ENCODE measurements at regions not wholly inside any gene's neighbourhood (a gene's known extent, or its start where the extent isn't known, plus 50 kb on each side); places are given as distances from the start of the nearest gene placed in this dataset.
"Not testable (repeated sequence)": the region's sequence is repeated elsewhere in the genome, so short reads cannot be mapped to it uniquely, and the experiment has no call there.

DNA sequence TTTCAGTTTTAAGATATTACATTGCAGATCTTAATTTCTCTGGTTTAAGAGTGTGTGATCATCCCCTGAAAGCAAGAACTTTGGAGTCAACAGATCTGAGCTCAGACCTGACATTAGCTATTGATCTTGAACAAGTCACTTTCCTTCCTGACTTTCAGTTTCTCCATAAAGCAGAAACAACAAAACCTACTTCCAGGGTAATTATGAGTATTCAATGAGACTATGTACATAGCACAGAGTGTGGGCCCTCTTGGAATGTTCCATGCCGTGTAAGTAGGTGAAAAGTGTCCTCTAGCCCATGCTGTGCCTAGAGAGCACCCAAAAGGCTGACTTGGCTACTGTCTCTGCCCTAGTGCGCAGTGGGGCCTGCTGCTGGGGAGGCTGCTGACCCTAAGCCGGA lies 188.0 kb upstream of the RPL34 start:
- peaks cover 3% of the 10 kb centered on the region for H3K9me3 Mint-ChIP-seq
- ChIA-PET CTCF (no interaction called here), POLR2A (no interaction called here)
- peaks cover 4% of the 10 kb centered on the region for H3K36me3 Mint-ChIP-seq (ENCODE audit: low read depth)
- DNase-seq: no peak
- peaks cover 30% of the 10 kb centered on the region for H3K4me1 Mint-ChIP-seq
- no peak overlapping the region for H3K4me3 Mint-ChIP-seq
- no peak overlapping the region for H3K27ac Mint-ChIP-seq
- peaks cover 5% of the 10 kb centered on the region for H3K27me3 Mint-ChIP-seq

DNA sequence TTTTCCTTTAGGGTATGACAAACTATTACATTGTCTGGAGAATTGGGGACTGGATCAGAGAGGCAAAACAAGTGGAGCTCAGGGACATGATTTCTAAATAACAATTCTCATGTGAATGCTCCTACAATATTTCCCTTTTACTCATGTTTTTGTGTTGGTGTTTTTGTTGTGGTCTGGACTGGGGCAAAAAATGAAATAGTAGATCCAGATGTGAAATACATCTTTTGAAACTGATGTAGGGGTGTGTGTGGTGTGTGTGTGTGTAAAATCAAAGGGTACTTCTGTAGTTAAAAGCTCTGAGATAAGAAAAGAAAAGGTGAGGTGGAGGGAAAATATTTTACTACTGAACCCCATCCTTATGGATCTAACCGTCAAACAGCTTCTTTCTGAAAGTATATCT lies 188.4 kb upstream of the RPL34 start:
- no peak for DNase-seq
- ChIA-PET CTCF (no interaction called here), POLR2A (no interaction called here)
- Mint-ChIP-seq H3K27me3 (peaks cover 5% of the 10 kb centered on the region), H3K36me3 (ENCODE audit: low read depth) (peaks cover 4% of the 10 kb centered on the region), H3K4me3 (no peak overlapping the region), H3K27ac (no peak overlapping the region), H3K4me1 (peaks cover 30% of the 10 kb centered on the region), H3K9me3 (peaks cover 3% of the 10 kb centered on the region)

DNA sequence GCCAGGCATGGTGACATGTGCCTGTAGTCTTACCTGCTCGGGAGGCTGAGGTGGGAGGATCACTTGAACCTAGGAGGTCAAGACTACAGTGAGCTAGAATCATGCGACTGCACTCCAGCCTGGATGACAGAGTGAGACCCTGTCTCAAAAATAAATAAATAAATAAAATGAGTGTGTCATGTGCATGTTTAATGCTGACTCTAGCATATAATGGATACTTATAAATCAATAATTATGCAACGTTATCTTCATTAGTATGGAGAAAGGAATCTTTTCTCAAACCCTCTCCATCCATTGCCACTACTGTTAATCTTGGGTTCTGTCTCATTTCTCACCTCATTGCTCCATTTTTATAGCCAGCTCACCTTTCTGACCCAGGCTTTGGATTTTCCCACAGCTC lies 189.5 kb upstream of the RPL34 start:
- Mint-ChIP-seq H3K4me1 (peaks cover 37% of the 10 kb centered on the region), H3K27me3 (peaks cover 10% of the 10 kb centered on the region), H3K27ac (no peak overlapping the region), H3K36me3 (ENCODE audit: low read depth) (peaks cover 4% of the 10 kb centered on the region), H3K9me3 (peaks cover 3% of the 10 kb centered on the region), H3K4me3 (no peak overlapping the region)
- CTCF ChIA-PET: no interaction called here
- POLR2A ChIA-PET: no interaction called here
- DNase-seq: no peak

DNA sequence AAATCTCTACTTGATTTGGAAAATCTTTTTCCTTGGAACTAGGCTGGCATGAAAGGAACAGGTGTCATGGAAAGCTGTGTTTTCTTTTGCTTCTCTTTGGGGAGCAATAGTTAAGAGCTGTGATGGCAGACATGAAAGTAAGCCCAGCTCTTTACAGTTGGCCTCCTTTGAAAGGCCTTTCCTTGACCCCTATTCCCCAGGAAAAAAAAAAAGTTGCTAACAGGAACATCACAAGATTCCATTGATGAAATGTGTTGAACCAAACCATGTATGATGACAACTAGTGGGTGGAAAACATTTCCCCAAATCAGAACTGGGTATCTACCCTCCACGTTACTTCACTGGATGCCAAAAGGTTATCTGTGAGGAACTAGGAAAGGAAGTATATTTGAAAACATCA lies 190.7 kb upstream of the RPL34 start:
- H3K4me1 Mint-ChIP-seq: peaks cover 34% of the 10 kb centered on the region
- H3K36me3 Mint-ChIP-seq (ENCODE audit: low read depth): peaks cover 4% of the 10 kb centered on the region
- H3K27ac Mint-ChIP-seq: no peak overlapping the region
- H3K9me3 Mint-ChIP-seq: peaks cover 3% of the 10 kb centered on the region
- CTCF ChIA-PET: no interaction called here
- peaks cover 10% of the 10 kb centered on the region for H3K27me3 Mint-ChIP-seq
- DNase-seq: no peak
- H3K4me3 Mint-ChIP-seq: no peak overlapping the region
- POLR2A ChIA-PET: no interaction called here

DNA sequence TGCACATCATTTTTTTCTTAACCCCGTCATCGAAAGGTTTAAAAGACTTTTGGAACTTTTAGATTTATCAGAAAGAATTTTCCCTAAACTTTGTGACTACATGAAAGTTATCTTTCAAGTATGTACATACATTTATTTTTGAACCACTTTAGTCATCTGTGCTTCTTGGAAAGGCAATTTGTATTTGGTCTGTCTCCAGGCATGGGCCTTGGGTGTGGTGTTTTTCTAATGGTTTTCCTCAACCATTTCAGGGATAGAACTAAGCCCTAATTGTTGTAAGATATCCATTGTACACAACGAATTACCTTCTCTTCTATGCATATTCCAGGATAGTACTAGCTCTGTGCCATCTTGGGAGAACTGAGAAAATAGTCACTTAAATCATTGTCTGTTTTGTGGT lies 191.5 kb upstream of the RPL34 start:
- H3K9me3 Mint-ChIP-seq: peaks cover 3% of the 10 kb centered on the region
- no peak overlapping the region for H3K4me3 Mint-ChIP-seq
- no peak for DNase-seq
- H3K36me3 Mint-ChIP-seq (ENCODE audit: low read depth): peaks cover 4% of the 10 kb centered on the region
- CTCF ChIA-PET: no interaction called here
- H3K27ac Mint-ChIP-seq: no peak overlapping the region
- POLR2A ChIA-PET: no interaction called here
- H3K27me3 Mint-ChIP-seq: peaks cover 14% of the 10 kb centered on the region
- H3K4me1 Mint-ChIP-seq: peaks cover 28% of the 10 kb centered on the region

DNA sequence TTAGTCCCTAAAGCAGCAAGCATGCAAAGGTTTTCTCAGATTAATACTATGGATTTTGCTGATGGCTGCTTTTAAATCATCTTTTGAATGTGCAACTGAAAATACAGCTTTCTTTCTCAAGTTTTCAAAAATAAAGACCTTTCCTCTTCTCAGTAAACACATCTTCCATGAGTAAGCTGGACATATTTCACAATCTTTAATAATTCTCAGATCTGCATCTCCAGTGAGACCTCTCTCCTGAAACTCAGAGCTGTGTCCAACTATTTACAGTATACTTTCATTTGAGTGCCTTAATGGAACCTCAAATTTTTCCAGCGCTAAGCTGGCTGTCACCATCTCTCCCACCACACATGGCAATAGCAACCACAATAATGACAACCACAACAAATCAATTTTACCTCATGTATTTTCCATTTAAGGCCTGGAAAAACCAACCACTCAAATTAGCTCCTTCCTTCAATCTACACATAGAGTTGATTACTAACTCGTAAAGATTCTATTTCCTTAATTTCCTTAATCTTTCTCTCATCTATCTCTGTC lies 192.4 kb upstream of the RPL34 start:
- Mint-ChIP-seq H3K4me3 (no peak overlapping the region), H3K27me3 (peaks cover 15% of the 10 kb centered on the region), H3K36me3 (ENCODE audit: low read depth) (peaks cover 4% of the 10 kb centered on the region), H3K9me3 (peaks cover 5% of the 10 kb centered on the region), H3K27ac (no peak overlapping the region), H3K4me1 (peaks cover 20% of the 10 kb centered on the region)
- DNase-seq: no peak
- CTCF ChIA-PET: no interaction called here
- POLR2A ChIA-PET: no interaction called here

DNA sequence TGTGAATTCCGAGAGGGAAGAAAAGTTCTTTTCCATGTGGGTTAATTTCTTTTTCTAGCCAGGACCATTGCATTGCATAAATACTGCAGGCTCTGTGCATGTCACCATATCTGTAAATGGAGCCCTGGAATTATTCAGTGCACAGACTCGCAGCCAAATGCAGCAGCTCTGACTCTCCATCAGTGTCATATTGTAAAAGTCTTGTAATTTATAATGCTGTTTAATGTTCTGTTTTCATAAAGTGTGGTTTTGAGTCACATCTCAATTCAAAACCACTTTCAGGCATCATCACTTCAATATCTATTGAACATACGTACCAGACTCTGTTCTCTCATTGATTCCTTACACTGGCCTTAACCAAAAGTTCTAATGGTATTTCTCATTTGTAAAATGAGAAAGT lies 193.9 kb upstream of the RPL34 start:
- no peak overlapping the region for H3K4me3 Mint-ChIP-seq
- CTCF ChIA-PET: no interaction called here
- H3K9me3 Mint-ChIP-seq: peaks cover 5% of the 10 kb centered on the region
- POLR2A ChIA-PET: no interaction called here
- H3K4me1 Mint-ChIP-seq: peaks cover 7% of the 10 kb centered on the region
- peaks cover 20% of the 10 kb centered on the region for H3K27me3 Mint-ChIP-seq
- no peak for DNase-seq
- peaks cover 4% of the 10 kb centered on the region for H3K36me3 Mint-ChIP-seq (ENCODE audit: low read depth)
- no peak overlapping the region for H3K27ac Mint-ChIP-seq

DNA sequence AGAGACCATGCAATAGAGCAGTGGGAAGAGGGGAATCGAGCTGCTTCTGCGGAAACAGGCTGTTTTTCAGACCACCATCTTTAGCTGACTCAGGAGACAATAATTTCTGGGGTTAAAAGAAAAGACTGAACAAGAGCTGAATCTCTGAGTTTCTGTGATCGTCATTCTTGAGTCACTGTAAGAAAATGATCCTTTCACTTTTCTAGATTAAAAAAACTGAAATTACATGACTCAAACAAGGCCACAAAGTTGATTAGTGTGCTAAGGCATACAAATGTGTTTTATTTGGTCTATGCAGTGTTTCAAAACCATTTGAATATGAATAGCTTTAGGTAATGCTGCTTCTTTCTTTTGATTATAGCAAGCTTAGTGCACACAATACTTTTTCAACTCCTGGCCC lies 194.4 kb upstream of the RPL34 start:
- POLR2A ChIA-PET: no interaction called here

DNA sequence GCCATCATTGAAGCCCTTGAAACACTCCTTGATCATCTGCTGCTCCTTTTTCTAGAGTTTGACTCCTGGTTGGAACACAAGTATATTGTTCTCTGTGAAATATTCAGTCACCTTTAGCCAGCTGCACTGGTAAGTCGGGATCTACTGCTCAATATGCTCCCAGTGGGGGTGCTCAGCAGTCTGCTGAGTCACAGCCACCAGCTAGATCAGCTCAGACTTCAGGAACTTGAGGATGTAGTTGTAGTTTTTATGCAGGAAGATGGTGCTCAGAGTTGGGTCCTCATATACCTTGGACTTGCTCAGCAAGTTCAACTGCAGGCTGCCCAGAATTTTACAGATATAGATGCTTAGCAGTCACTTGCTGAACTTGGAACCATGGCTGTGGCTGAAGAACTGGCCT lies 202.5 kb upstream of the RPL34 start:
- ChIA-PET POLR2A (no interaction called here), CTCF (no interaction called here)
- no peak overlapping the region for H3K27ac Mint-ChIP-seq
- H3K9me3 Mint-ChIP-seq: no peaks in the 10 kb centered on the region
- DNase-seq: no peak
- H3K4me1 Mint-ChIP-seq: no peaks in the 10 kb centered on the region
- H3K27me3 Mint-ChIP-seq: peaks cover 13% of the 10 kb centered on the region
- no peaks in the 10 kb centered on the region for H3K36me3 Mint-ChIP-seq (ENCODE audit: low read depth)
- no peak overlapping the region for H3K4me3 Mint-ChIP-seq

More for the DNA sequence above, 194.4 kb upstream of the RPL34 start:
- H3K27me3 Mint-ChIP-seq: peaks cover 23% of the 10 kb centered on the region
- H3K36me3 Mint-ChIP-seq (ENCODE audit: low read depth): no peaks in the 10 kb centered on the region
- H3K9me3 Mint-ChIP-seq: peaks cover 2% of the 10 kb centered on the region
- H3K4me3 Mint-ChIP-seq: no peak overlapping the region
- H3K4me1 Mint-ChIP-seq: peaks cover 7% of the 10 kb centered on the region
- CTCF ChIA-PET: no interaction called here
- no peak for DNase-seq
- H3K27ac Mint-ChIP-seq: no peak overlapping the region

DNA sequence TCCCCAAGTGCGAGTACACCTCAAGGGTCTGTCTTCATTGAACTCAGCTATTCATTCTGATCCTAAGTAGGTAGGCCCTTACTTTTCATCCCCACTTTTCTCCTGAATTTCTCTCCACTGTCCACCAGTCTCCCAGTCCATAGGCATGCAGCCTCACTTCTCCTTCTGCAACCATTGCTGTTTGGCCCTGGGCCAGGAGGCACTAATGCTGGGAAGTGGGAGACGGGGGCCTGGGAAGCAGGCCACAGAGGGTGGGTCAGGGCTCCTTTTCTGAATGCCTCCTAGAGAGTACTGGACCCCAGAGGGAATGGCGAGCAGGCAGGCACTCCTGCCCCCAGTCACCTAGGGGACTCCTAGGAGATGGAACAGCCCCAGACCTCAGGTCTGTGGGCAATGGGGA lies 203.5 kb upstream of the RPL34 start:
- H3K9me3 Mint-ChIP-seq: no peaks in the 10 kb centered on the region
- H3K4me1 Mint-ChIP-seq: no peaks in the 10 kb centered on the region
- DNase-seq: no peak
- peaks cover 8% of the 10 kb centered on the region for H3K27me3 Mint-ChIP-seq
- ChIA-PET POLR2A (no interaction called here), CTCF (no interaction called here)
- no peak overlapping the region for H3K4me3 Mint-ChIP-seq
- H3K27ac Mint-ChIP-seq: no peak overlapping the region
- H3K36me3 Mint-ChIP-seq (ENCODE audit: low read depth): no peaks in the 10 kb centered on the region

DNA sequence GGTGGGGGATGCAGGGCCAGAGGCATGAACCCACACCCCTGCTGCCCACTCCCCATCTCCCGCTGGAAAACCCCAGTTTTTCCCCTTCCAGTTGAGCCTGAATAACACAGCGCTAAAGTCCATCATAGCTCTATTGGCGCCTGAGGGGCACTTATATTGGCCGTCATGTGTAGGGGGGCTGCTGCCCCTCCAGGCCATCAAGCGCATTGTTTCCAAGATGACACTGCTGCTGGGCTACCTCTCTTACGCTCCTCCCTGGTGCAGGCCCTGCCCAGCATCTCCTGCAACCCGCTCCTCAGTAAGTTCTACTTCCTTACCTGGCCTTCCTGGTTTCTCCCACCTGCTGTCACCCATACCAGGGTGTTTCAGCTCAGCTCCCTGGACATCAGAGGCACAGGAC lies 205.0 kb upstream of the RPL34 start:
- Mint-ChIP-seq H3K36me3 (ENCODE audit: low read depth) (no peaks in the 10 kb centered on the region), H3K27ac (no peak overlapping the region), H3K4me1 (no peaks in the 10 kb centered on the region), H3K27me3 (peaks cover 7% of the 10 kb centered on the region), H3K9me3 (no peaks in the 10 kb centered on the region), H3K4me3 (no peak overlapping the region)
- no peak for DNase-seq
- ChIA-PET POLR2A (no interaction called here), CTCF (no interaction called here)

DNA sequence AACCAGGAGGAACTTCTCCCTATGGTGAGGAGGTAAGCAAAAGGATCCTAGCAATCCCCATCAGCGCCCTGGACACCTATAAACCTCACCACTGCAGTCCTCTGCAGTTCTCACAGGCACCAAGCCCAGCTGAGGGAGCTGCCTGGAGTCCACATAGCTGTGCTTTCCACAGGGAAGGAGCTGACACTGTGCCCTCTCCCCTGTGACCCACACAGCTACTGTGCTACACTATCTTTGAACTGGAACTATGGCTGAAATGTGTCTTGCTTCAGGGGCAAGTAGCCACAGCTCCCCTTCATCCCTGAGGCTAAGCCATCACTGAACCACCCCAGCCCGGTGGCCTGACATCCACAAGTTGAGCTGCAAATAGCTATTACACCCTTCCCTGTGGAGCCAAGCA lies 208.5 kb upstream of the RPL34 start:
- Mint-ChIP-seq H3K4me3 (no peak overlapping the region), H3K4me1 (no peaks in the 10 kb centered on the region), H3K9me3 (peaks cover 5% of the 10 kb centered on the region), H3K27ac (no peak overlapping the region), H3K36me3 (ENCODE audit: low read depth) (no peaks in the 10 kb centered on the region), H3K27me3 (peaks cover 7% of the 10 kb centered on the region)
- no peak for DNase-seq
- ChIA-PET POLR2A (no interaction called here), CTCF (no interaction called here)

DNA sequence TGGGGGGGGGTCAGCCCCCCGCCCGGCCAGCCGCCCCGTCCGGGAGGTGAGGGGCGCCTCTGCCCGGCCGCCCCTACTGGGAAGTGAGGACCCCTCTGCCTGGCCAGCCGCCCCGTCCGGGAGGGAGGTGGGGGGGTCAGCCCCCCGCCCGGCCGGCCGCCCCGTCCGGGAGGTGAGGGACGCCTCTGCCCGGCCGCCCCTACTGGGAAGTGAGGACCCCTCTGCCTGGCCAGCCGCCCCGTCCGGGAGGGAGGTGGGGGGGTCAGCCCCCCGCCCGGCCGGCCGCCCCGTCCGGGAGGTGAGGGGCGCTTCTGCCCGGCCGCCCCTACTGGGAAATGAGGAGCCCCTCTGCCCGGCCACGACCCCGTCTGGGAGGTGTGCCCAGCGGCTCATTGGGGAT lies 210.7 kb upstream of the RPL34 start:
- H3K4me3 Mint-ChIP-seq; H3K9me3 Mint-ChIP-seq; H3K36me3 Mint-ChIP-seq (ENCODE audit: low read depth); POLR2A ChIA-PET; H3K27ac Mint-ChIP-seq; DNase-seq; H3K27me3 Mint-ChIP-seq; H3K4me1 Mint-ChIP-seq; CTCF ChIA-PET: not testable (repeated sequence)

DNA sequence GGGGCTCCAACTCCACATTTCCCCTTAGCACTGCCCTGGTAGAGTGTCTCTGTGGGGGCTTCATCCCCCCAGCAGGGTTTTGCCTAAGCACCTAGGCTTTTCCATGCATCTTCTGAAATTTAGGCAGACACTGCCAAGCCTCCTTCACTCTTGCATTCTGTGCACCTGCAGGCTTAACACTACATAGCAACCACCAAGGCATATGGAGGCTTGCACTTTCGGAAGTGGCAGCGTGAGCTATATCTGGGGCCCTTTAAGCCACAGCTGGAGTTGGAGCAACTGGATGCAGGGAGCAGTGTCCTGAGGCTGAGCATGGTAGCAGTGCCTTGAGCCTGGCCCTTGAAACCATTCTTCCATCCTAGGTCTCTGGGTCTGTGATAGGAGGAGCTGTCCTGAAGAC lies 214.8 kb upstream of the RPL34 start:
- H3K4me1 Mint-ChIP-seq: no peaks in the 10 kb centered on the region

DNA sequence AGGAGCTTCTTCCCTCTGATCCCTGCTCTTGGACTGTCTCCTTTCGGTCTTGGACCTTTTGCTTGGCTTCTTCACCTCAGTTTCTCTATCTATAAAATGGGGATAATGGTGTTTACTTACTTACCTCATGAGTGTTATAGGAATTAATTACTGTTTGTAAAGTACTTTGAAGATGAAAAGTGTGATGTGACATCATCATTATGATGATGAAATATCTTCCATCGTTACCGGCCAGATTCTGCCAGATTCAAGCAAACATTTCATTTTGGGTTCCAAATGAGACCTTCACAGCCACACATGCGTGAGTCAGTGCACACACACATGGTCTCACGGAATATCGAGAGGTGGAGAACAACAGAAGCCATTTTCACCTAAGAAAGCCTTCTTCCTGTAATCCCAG lies 220.1 kb upstream of the RPL34 start:
- H3K4me3 Mint-ChIP-seq: no peak overlapping the region
- H3K36me3 Mint-ChIP-seq (ENCODE audit: low read depth): no peaks in the 10 kb centered on the region
- H3K27ac Mint-ChIP-seq: no peak overlapping the region
- no peak for DNase-seq
- no peaks in the 10 kb centered on the region for H3K27me3 Mint-ChIP-seq
- no peaks in the 10 kb centered on the region for H3K9me3 Mint-ChIP-seq
- ChIA-PET POLR2A (no interaction called here), CTCF (no interaction called here)
- H3K4me1 Mint-ChIP-seq: no peaks in the 10 kb centered on the region

More for the DNA sequence above, 214.8 kb upstream of the RPL34 start:
- Mint-ChIP-seq H3K9me3 (peaks cover 8% of the 10 kb centered on the region), H3K4me3 (no peak overlapping the region), H3K27me3 (no peaks in the 10 kb centered on the region), H3K36me3 (ENCODE audit: low read depth) (no peaks in the 10 kb centered on the region), H3K27ac (no peak overlapping the region)
- DNase-seq: no peak
- POLR2A ChIA-PET: no interaction called here
- CTCF ChIA-PET: no interaction called here
